HCT116 (cell line): ENCODE measurements at regions not wholly inside any gene's neighbourhood (a gene's known extent, or its start where the extent isn't known, plus 50 kb on each side); places are given as distances from the start of the nearest gene placed in this dataset.

ENCODE experiments used
- ATAC-seq: fragments of 200-7000 bp; cut with Tn5 transposase; 2 replicates; pipeline ENCODE4 v1.9.1; 2020; ENCODE audit warnings: mild to moderate bottlenecking, moderate library complexity
- BruUV-seq: library from RNA; stranded (reverse); fragments of 400-500 nt; replicated peaks from 2 replicates; lab custom pipeline; 2021; lab: Mats Ljungman, UMichigan
- CTCF ChIA-PET: fragments of 300-600 bp; sonication (Branson Sonifier 250); formaldehyde crosslinking; loops from one replicate; lab custom pipeline; 2021; ENCODE audit warnings: antibody characterized with exemption; lab: Charles Lee
- POLR2A ChIA-PET: fragments of 300-600, 350-600 bp; sonication (Branson Sonifier 250); formaldehyde crosslinking; loops from one replicate; lab custom pipeline; 2021; ENCODE audit warnings: antibody characterized with exemption; lab: Charles Lee
- RAD21 ChIA-PET, 2 experiments: fragments of 300-600 bp; sonication (Branson Sonifier 250); formaldehyde crosslinking; loops; one replicate each; lab custom pipeline; 2023; ENCODE audit warnings: low total read pairs in 2 of 2; ENCODE audit not compliant: uncharacterized antibody in 2 of 2, unreplicated experiment in 2 of 2, low non-redundant PET in 1 of 2; lab: Charles Lee
- DNase-seq: peaks from one replicate; pipeline ENCODE4 v3.0.0-alpha.2; 2010; ENCODE audit warnings: low read depth, low spot score
- H2AFZ ChIP-seq: fragments of 200-600 bp; shearing (Covaris generic), sonication (generic); 2 replicates; pipeline ENCODE4 v1.6.1; 2017; ENCODE audit warnings: low read depth, mixed run types, mixed read lengths, antibody characterized with exemption, low read length; ENCODE audit not compliant: poor library complexity, severe bottlenecking
- H3K27ac ChIP-seq: 2 replicates; pipeline ENCODE4 v1.5.1; 2012; ENCODE audit warnings: low read depth, low read length
- H3K27me3 ChIP-seq: fragments of 200-600 bp; sonication (generic); 2 replicates; pipeline ENCODE4 v1.6.1; 2016; ENCODE audit warnings: mixed run types, low read length, mixed read lengths; ENCODE audit not compliant: insufficient read depth
- H3K36me3 ChIP-seq, 2 experiments: fragments of 200-500 bp in 1 of 2; fragments of 200-600 bp in 1 of 2; sonication (Bioruptor generic) in 1 of 2; sonication (generic) in 1 of 2; 2 replicates each; pipeline versions ENCODE4 v1.5.1 to v1.6.1; 2014 to 2016; ENCODE audit warnings: low read length in 2 of 2, inconsistent platforms in 1 of 2, mixed read lengths in 1 of 2, mixed run types in 1 of 2; ENCODE audit not compliant: insufficient read depth in 2 of 2, control insufficient read depth in 1 of 2
- H3K4me1 ChIP-seq, 2 experiments: fragments of 200-600 bp in 1 of 2; sonication (generic) in 1 of 2; 2 replicates each; pipeline versions ENCODE4 v1.5.1 to v1.6.1; 2012 to 2017; ENCODE audit warnings: low read length in 2 of 2, inconsistent platforms in 1 of 2, mild to moderate bottlenecking in 1 of 2, mixed read lengths in 1 of 2, mixed run types in 1 of 2, moderate library complexity in 1 of 2; ENCODE audit not compliant: insufficient read depth in 2 of 2, control insufficient read depth in 1 of 2
- H3K4me2 ChIP-seq: fragments of 200-600 bp; sonication (generic); 2 replicates; pipeline ENCODE4 v1.6.1; 2017; ENCODE audit warnings: mixed run types, low read length, mixed read lengths
- H3K4me3 ChIP-seq, 2 experiments: fragments of 200-600 bp in 1 of 2; sonication (generic) in 1 of 2; replicated peaks in 1 of 2; 2 replicates each; pipeline ENCODE4 v1.5.1; 2011 to 2016; ENCODE audit warnings: low read length in 2 of 2, control low read depth in 1 of 2, low read depth in 1 of 2, mild to moderate bottlenecking in 1 of 2, mixed read lengths in 1 of 2, mixed run types in 1 of 2
- H3K79me2 ChIP-seq: fragments of 200-600 bp; sonication (generic); 2 replicates; pipeline ENCODE4 v1.6.1; 2017; ENCODE audit warnings: mild to moderate bottlenecking, mixed run types, low read length, moderate library complexity, mixed read lengths; ENCODE audit not compliant: insufficient read depth
- H3K9ac ChIP-seq: fragments of 200-600 bp; sonication (generic); 2 replicates; pipeline ENCODE4 v1.6.1; 2016; ENCODE audit warnings: low read length, mixed read lengths
- H3K9me2 ChIP-seq: fragments of 200-600 bp; sonication (generic), shearing (Covaris generic); 2 replicates; pipeline ENCODE4 v1.6.1; 2017; ENCODE audit warnings: mixed run types, mild to moderate bottlenecking, moderate library complexity; ENCODE audit not compliant: insufficient read depth
- H3K9me3 ChIP-seq, 2 experiments: fragments of 200-500 bp in 1 of 2; fragments of 200-600 bp in 1 of 2; sonication (Bioruptor generic) in 1 of 2; sonication (generic) in 1 of 2; 2 replicates each; pipeline ENCODE4 v1.6.1; 2014 to 2017; ENCODE audit warnings: low read length in 2 of 2, mixed read lengths in 2 of 2, inconsistent platforms in 1 of 2, low read depth in 1 of 2, mild to moderate bottlenecking in 1 of 2, mixed run types in 1 of 2, moderate library complexity in 1 of 2; ENCODE audit not compliant: control insufficient read depth in 1 of 2, insufficient read depth in 1 of 2
- H4K20me1 ChIP-seq: fragments of 200-600 bp; sonication (generic), shearing (Covaris generic); 2 replicates; pipeline ENCODE4 v1.6.1; 2017; ENCODE audit warnings: mixed run types, mild to moderate bottlenecking, moderate library complexity; ENCODE audit not compliant: insufficient read depth
- ELF1 ChIP-seq: IDR thresholded peaks from 2 replicates; pipeline ENCODE4 v1.6.1; 2012; ENCODE audit warnings: low read depth, borderline replicate concordance
- EZH2 ChIP-seq: fragments of 200-600 bp; sonication (generic); IDR thresholded peaks from 2 replicates; pipeline ENCODE4 v1.6.1; 2017; ENCODE audit warnings: antibody characterized with exemption, mixed run types
- EZH2phosphoT487 ChIP-seq: fragments of 200-600 bp; IDR thresholded peaks from 2 replicates; pipeline ENCODE4 v1.6.1; 2018; ENCODE audit warnings: antibody characterized with exemption, borderline replicate concordance
- FOSL1 ChIP-seq: IDR thresholded peaks from 2 replicates; pipeline ENCODE4 v1.6.1; 2012; ENCODE audit warnings: low read depth
- JUND ChIP-seq: IDR thresholded peaks from 2 replicates; pipeline ENCODE4 v1.6.1; 2012
- MAX ChIP-seq: IDR thresholded peaks from 2 replicates; pipeline ENCODE4 v1.6.1; 2012
- POLR2A ChIP-seq: IDR thresholded peaks from 2 replicates; pipeline ENCODE4 v1.7.0; 2011; ENCODE audit warnings: borderline replicate concordance; ENCODE audit not compliant: insufficient read depth, insufficient read length; ENCODE audit errors: extremely low read depth
- POLR2AphosphoS5 ChIP-seq: IDR thresholded peaks from 2 replicates; pipeline ENCODE4 v1.6.1; 2011; ENCODE audit warnings: mild to moderate bottlenecking, low read depth, low read length, moderate library complexity
- SRF ChIP-seq: IDR thresholded peaks from 2 replicates; pipeline ENCODE4 v1.6.1; 2012; ENCODE audit warnings: low read depth
- TCF7L2 ChIP-seq: IDR thresholded peaks from 2 replicates; pipeline ENCODE4 v1.7.0; 2011; ENCODE audit warnings: borderline replicate concordance, inconsistent platforms; ENCODE audit not compliant: insufficient read depth, insufficient read length; ENCODE audit errors: extremely low read depth
- YY1 ChIP-seq: IDR thresholded peaks from 2 replicates; pipeline ENCODE4 v1.6.1; 2011; ENCODE audit warnings: low read length, low read depth, moderate library complexity, mild to moderate bottlenecking; ENCODE audit not compliant: insufficient replicate concordance; ENCODE audit errors: extremely low read depth
- ZBTB33 ChIP-seq: IDR thresholded peaks from 2 replicates; pipeline ENCODE4 v1.6.1; 2011; ENCODE audit warnings: mild to moderate bottlenecking, low read length, moderate library complexity; ENCODE audit not compliant: insufficient replicate concordance; ENCODE audit errors: extremely low read depth
- intact Hi-C: fragments of 100-400 bp; cut with micrococcal nuclease; formaldehyde crosslinking; loops from 2 replicates; pipeline ENCODE4 v1.10.0; 2022
- TF ChIP-seq, protein P1 (sequence below): IDR thresholded peaks from 2 replicates; pipeline ENCODE4 v1.6.1; 2012

DNA sequence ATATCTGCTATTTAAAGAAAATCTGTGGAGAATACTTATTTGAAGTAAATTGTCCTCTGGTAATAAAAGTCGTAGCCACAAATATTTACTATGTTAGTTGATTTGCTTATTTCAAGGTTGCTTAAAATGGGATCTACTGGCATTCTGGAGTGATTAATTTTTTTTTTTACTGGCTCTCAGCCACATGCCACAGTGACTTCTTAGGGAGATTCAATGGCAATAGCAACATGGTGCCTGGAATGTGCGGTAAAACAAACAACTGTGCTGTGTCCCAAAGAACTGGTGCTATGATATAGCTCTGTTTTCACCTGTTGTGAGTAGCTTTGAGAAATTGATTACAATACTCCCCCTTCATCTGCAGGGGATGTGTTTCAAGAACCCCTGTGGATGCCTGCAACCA is 324.3 kb downstream of the GPAT3 start:
- CTCF ChIA-PET, result no interaction called here
- intact Hi-C loops, result no loop called here
- H3K79me2 ChIP-seq, result no peaks in the 10 kb centered on the region
- RAD21 ChIA-PET, result no interaction called here
- H3K27ac ChIP-seq, result no peak overlapping the region
- H2AFZ ChIP-seq, result peak overlapping the region; percentile 27
- DNase-seq, result no peak
- no peaks in the 10 kb centered on the region for H3K9me2 ChIP-seq
- no peaks in the 10 kb centered on the region for H3K36me3 ChIP-seq
- H4K20me1 ChIP-seq, result no peaks in the 10 kb centered on the region
- H3K9me3 ChIP-seq, result no peaks in the 10 kb centered on the region
- BruUV-seq, result no TSS peak
- ATAC-seq, result no peak
- no peak overlapping the region for H3K9ac ChIP-seq
- H3K4me2 ChIP-seq, result no peak overlapping the region
- POLR2A ChIA-PET, result no interaction called here
- peaks cover 5 to 23% of the 10 kb centered on the region in 2 experiments for H3K4me1 ChIP-seq
- TF ChIP-seq ELF1 (no peak), POLR2AphosphoS5 (no peak), SRF (no peak), JUND (no peak), EZH2phosphoT487 (no peak), MAX (no peak), FOSL1 (no peak), YY1 (no peak), ZBTB33 (no peak), EZH2 (no peak), POLR2A (no peak), TCF7L2 (no peak)
- TF ChIP-seq, protein P1, sequence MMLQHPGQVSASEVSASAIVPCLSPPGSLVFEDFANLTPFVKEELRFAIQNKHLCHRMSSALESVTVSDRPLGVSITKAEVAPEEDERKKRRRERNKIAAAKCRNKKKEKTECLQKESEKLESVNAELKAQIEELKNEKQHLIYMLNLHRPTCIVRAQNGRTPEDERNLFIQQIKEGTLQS, result no peak
- no peaks in the 10 kb centered on the region for H3K27me3 ChIP-seq
- H3K4me3 ChIP-seq, result no peak overlapping the region
